B cell (primary cell): ENCODE measurements at regions not wholly inside any gene's neighbourhood (a gene's known extent, or its start where the extent isn't known, plus 50 kb on each side); places are given as distances from the start of the nearest gene placed in this dataset.

ENCODE experiments used
- CTCF ChIP-seq: fragments of 200-600 bp; IDR thresholded peaks from one replicate; pipeline ENCODE4 v1.8.0; 2022; ENCODE audit warnings: antibody characterized with exemption, mild to moderate bottlenecking
- EZH2 ChIP-seq: IDR thresholded peaks from 2 replicates; pipeline ENCODE4 v1.6.1; 2012; ENCODE audit warnings: borderline replicate concordance, low read depth, mild to moderate bottlenecking, moderate library complexity, low read length; ENCODE audit not compliant: insufficient read depth, poor library complexity, severe bottlenecking

- TF ChIP-seq CTCF: no peak
- TF ChIP-seq EZH2: no peak
Observed at GRCh38 chr1:216805233-216805632, 82.0 kb upstream of the ESRRG start.
